ENCODE measurements at regions not wholly inside any gene's neighbourhood (a gene's known extent, or its start where the extent isn't known, plus 50 kb on each side); places are given as distances from the start of the nearest gene placed in this dataset.

DNA sequence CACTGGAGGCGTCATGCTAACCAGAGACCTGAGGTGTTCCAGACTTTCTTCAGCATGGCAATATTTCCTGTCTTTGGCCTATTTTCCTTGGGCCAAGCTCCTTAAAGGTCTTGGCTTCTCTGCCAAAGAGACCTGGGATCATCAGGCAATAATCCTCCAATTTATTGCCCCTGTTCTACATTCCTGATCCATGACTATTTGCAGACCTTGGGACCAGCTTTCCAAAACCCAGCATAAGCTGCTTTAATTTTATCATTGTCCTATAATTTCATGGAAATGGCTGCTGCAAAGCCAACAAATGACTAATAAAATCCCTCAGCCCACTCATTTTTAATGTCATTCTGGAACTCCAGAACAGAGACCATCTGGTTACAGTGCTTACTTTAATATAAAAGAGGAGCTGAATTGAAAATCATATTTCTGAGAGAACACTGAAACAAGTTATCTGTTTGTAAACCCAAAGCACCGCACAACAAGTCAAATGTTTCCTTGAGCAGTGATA, 166.9 kb upstream of the BTG1 start:
- Mint-ChIP-seq H3K36me3 (ENCODE audit: low read depth) (peaks cover 4% of the 10 kb centered on the region; the same call in 1 of the 3 replicates), H3K4me1 (no peaks in the 10 kb centered on the region; the same call in 2 of the 3 replicates), H3K27me3 (ENCODE audit: insufficient read depth, low read depth, poor library complexity) (no peaks in the 10 kb centered on the region), H3K4me3 (no peak overlapping the region), H3K9me3 (peaks cover 7% of the 10 kb centered on the region; the same call in 2 of the 3 replicates), H3K27ac (no peak overlapping the region)
- H3K4me1 ChIP-seq (ENCODE audit: insufficient read depth), result no peaks in the 10 kb centered on the region
- no peaks in the 10 kb centered on the region for H3K79me2 ChIP-seq (replicated peaks; ENCODE audit: insufficient read depth)
- DNase-seq (ENCODE audit: low spot score) (no peak), ATAC-seq (no peak)
- no peak for TF ChIP-seq ZNF331 (CRISPR knock-in tag; IDR thresholded peaks at IDR 0.05; ENCODE audit: low read depth)
- TF ChIP-seq, protein P1, sequence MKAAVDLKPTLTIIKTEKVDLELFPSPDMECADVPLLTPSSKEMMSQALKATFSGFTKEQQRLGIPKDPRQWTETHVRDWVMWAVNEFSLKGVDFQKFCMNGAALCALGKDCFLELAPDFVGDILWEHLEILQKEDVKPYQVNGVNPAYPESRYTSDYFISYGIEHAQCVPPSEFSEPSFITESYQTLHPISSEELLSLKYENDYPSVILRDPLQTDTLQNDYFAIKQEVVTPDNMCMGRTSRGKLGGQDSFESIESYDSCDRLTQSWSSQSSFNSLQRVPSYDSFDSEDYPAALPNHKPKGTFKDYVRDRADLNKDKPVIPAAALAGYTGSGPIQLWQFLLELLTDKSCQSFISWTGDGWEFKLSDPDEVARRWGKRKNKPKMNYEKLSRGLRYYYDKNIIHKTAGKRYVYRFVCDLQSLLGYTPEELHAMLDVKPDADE (IDR thresholded peaks at IDR 0.05), result no peak
- TF ChIP-seq JUNB (IDR thresholded peaks at IDR 0.05; ENCODE audit: unreplicated experiment), result no peak
- no peak for TF ChIP-seq ZNF114 (CRISPR knock-in tag; IDR thresholded peaks at IDR 0.05)
- TF ChIP-seq, protein P2, sequence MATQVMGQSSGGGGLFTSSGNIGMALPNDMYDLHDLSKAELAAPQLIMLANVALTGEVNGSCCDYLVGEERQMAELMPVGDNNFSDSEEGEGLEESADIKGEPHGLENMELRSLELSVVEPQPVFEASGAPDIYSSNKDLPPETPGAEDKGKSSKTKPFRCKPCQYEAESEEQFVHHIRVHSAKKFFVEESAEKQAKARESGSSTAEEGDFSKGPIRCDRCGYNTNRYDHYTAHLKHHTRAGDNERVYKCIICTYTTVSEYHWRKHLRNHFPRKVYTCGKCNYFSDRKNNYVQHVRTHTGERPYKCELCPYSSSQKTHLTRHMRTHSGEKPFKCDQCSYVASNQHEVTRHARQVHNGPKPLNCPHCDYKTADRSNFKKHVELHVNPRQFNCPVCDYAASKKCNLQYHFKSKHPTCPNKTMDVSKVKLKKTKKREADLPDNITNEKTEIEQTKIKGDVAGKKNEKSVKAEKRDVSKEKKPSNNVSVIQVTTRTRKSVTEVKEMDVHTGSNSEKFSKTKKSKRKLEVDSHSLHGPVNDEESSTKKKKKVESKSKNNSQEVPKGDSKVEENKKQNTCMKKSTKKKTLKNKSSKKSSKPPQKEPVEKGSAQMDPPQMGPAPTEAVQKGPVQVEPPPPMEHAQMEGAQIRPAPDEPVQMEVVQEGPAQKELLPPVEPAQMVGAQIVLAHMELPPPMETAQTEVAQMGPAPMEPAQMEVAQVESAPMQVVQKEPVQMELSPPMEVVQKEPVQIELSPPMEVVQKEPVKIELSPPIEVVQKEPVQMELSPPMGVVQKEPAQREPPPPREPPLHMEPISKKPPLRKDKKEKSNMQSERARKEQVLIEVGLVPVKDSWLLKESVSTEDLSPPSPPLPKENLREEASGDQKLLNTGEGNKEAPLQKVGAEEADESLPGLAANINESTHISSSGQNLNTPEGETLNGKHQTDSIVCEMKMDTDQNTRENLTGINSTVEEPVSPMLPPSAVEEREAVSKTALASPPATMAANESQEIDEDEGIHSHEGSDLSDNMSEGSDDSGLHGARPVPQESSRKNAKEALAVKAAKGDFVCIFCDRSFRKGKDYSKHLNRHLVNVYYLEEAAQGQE (IDR thresholded peaks at IDR 0.05; ENCODE audit: unreplicated experiment), result no peak
- TF ChIP-seq, protein P3, sequence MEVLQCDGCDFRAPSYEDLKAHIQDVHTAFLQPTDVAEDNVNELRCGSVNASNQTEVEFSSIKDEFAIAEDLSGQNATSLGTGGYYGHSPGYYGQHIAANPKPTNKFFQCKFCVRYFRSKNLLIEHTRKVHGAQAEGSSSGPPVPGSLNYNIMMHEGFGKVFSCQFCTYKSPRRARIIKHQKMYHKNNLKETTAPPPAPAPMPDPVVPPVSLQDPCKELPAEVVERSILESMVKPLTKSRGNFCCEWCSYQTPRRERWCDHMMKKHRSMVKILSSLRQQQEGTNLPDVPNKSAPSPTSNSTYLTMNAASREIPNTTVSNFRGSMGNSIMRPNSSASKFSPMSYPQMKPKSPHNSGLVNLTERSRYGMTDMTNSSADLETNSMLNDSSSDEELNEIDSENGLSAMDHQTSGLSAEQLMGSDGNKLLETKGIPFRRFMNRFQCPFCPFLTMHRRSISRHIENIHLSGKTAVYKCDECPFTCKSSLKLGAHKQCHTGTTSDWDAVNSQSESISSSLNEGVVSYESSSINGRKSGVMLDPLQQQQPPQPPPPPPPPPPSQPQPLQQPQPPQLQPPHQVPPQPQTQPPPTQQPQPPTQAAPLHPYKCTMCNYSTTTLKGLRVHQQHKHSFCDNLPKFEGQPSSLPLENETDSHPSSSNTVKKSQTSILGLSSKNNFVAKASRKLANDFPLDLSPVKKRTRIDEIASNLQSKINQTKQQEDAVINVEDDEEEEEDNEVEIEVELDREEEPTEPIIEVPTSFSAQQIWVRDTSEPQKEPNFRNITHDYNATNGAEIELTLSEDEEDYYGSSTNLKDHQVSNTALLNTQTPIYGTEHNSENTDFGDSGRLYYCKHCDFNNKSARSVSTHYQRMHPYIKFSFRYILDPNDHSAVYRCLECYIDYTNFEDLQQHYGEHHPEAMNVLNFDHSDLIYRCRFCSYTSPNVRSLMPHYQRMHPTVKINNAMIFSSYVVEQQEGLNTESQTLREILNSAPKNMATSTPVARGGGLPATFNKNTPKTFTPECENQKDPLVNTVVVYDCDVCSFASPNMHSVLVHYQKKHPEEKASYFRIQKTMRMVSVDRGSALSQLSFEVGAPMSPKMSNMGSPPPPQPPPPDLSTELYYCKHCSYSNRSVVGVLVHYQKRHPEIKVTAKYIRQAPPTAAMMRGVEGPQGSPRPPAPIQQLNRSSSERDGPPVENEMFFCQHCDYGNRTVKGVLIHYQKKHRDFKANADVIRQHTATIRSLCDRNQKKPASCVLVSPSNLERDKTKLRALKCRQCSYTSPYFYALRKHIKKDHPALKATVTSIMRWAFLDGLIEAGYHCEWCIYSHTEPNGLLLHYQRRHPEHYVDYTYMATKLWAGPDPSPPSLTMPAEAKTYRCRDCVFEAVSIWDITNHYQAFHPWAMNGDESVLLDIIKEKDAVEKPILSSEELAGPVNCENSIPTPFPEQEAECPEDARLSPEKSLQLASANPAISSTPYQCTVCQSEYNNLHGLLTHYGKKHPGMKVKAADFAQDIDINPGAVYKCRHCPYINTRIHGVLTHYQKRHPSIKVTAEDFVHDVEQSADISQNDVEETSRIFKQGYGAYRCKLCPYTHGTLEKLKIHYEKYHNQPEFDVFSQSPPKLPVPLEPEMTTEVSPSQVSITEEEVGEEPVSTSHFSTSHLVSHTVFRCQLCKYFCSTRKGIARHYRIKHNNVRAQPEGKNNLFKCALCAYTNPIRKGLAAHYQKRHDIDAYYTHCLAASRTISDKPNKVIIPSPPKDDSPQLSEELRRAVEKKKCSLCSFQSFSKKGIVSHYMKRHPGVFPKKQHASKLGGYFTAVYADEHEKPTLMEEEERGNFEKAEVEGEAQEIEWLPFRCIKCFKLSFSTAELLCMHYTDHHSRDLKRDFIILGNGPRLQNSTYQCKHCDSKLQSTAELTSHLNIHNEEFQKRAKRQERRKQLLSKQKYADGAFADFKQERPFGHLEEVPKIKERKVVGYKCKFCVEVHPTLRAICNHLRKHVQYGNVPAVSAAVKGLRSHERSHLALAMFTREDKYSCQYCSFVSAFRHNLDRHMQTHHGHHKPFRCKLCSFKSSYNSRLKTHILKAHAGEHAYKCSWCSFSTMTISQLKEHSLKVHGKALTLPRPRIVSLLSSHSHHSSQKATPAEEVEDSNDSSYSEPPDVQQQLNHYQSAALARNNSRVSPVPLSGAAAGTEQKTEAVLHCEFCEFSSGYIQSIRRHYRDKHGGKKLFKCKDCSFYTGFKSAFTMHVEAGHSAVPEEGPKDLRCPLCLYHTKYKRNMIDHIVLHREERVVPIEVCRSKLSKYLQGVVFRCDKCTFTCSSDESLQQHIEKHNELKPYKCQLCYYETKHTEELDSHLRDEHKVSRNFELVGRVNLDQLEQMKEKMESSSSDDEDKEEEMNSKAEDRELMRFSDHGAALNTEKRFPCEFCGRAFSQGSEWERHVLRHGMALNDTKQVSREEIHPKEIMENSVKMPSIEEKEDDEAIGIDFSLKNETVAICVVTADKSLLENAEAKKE (CRISPR knock-in tag; IDR thresholded peaks at IDR 0.05), result no peak
- TF ChIP-seq CREB1 (CRISPR knock-in tag; IDR thresholded peaks at IDR 0.05; ENCODE audit: low read depth), result no peak
- no peaks in the 10 kb centered on the region for H4K20me1 ChIP-seq (replicated peaks; ENCODE audit: insufficient read depth)
- no peak overlapping the region for H3K4me3 ChIP-seq
- H3K27me3 ChIP-seq (ENCODE audit: insufficient read depth), result no peaks in the 10 kb centered on the region
- no peak overlapping the region for H2AFZ ChIP-seq
- H3K27ac ChIP-seq (ENCODE audit: low read depth), result no peak overlapping the region
- H3F3A ChIP-seq (replicated peaks; ENCODE audit: low read depth), result no peaks in the 10 kb centered on the region
- no peaks in the 10 kb centered on the region; the same call in 1 of the 2 replicates for H3K9me2 ChIP-seq (ENCODE audit: insufficient read depth)
- H3K36me3 ChIP-seq (ENCODE audit: insufficient read depth), result peaks cover 3% of the 10 kb centered on the region
- no peak overlapping the region for H3K4me2 ChIP-seq

Measured in GM23338 (cell line).